ENCODE measurements at regions not wholly inside any gene's neighbourhood (a gene's known extent, or its start where the extent isn't known, plus 50 kb on each side); places are given as distances from the start of the nearest gene placed in this dataset.
A peak's percentile ranks its signal among the peaks of the same experiment; 100 is the strongest.

GRCh38 chr6:22499815-22500214 is 69.6 kb upstream of the HDGFL1 start:
- H3K9me2 ChIP-seq = no peaks in the 10 kb centered on the region
- no peaks in the 10 kb centered on the region for H3F3A ChIP-seq (replicated peaks; ENCODE audit: insufficient read depth)
- peak; percentile 60; the same call in 1 of the 2 replicates for TF ChIP-seq TEAD4 (IDR thresholded peaks at IDR 0.05; ENCODE audit: borderline replicate concordance, insufficient read depth)
- TF ChIP-seq SIN3A (IDR thresholded peaks at IDR 0.05; ENCODE audit: borderline replicate concordance, low read depth, low read length) = no peak
- peak; percentile 90 for TF ChIP-seq RCOR1 (IDR thresholded peaks at IDR 0.05; ENCODE audit: low read length)
- TF ChIP-seq NRF1 (IDR thresholded peaks at IDR 0.05; ENCODE audit: low read depth, low read length) = no peak
- TF ChIP-seq RAD21 (IDR thresholded peaks at IDR 0.05; ENCODE audit: low read length) = peak; percentile 56
- peak; percentile 96 for TF ChIP-seq GATA2 (CRISPR knock-in tag; IDR thresholded peaks at IDR 0.05)
- no peak for TF ChIP-seq MXI1 (IDR thresholded peaks at IDR 0.05; ENCODE audit: low read depth, low read length)
- 0 out of 2 replicates have a peak, but pooled peaks have one; percentile 26 for TF ChIP-seq NFIC (IDR thresholded peaks at IDR 0.05; ENCODE audit: borderline replicate concordance)
- TF ChIP-seq SMC3 (IDR thresholded peaks at IDR 0.05; ENCODE audit: low read depth, low read length) = no peak
- TF ChIP-seq ELF1 (IDR thresholded peaks at IDR 0.05) = no peak
- no peak for TF ChIP-seq USF2 (IDR thresholded peaks at IDR 0.05; ENCODE audit: borderline replicate concordance, low read depth, low read length)
- peak; percentile 77 for TF ChIP-seq TCF12 (IDR thresholded peaks at IDR 0.05)
- peak; percentile 78 for TF ChIP-seq CHD2 (IDR thresholded peaks at IDR 0.05; ENCODE audit: low read length, partially characterized antibody)
- TF ChIP-seq POLR2AphosphoS5 (IDR thresholded peaks at IDR 0.05; ENCODE audit: low read depth, low read length) = peak; percentile 42; the same call in 1 of the 2 replicates
- peak; percentile 16 to 96; a peak in 2 of 4 replicates for TF ChIP-seq EP300 (IDR thresholded peaks at IDR 0.05; ENCODE audit: borderline replicate concordance in 1 of 2, low read depth in 1 of 2, low read length in 1 of 2)
- TF ChIP-seq MEF2A (IDR thresholded peaks at IDR 0.05; ENCODE audit: borderline replicate concordance, low read depth) = no peak
- TF ChIP-seq FOXJ3 (CRISPR knock-in tag; IDR thresholded peaks at IDR 0.05) = peak; percentile 85
- no peak for TF ChIP-seq JUND (IDR thresholded peaks at IDR 0.05)
- POLR2A ChIA-PET = interaction anchor here (0.6 to 1.6 kb wide), 2 partner anchors 353 to 1112 kb away, joined by 3 read pairs; no protein-coding TSS in a partner anchor
- no peaks in the 10 kb centered on the region for H3K9me3 ChIP-seq
- H3K27me3 ChIP-seq (ENCODE audit: insufficient read depth) = no peaks in the 10 kb centered on the region
- H3K4me3 ChIP-seq (ENCODE audit: low read depth in 2 of 2, low read length in 1 of 2) = no peak overlapping the region
- no peak overlapping the region for H3K9ac ChIP-seq
- peak overlapping the region in 1 of 2 experiments; percentile 99; a peak in 3 of 4 replicates for H3K27ac ChIP-seq (ENCODE audit: low read depth in 2 of 2, low read length in 1 of 2)
- peak; percentile 39 for DNase-seq
- no peaks in the 10 kb centered on the region for H3K36me3 ChIP-seq (replicated peaks in 1 of 2; ENCODE audit: control insufficient read depth in 1 of 2, insufficient read depth in 2 of 2, low read length in 1 of 2)
- peaks cover 0 to 10% of the 10 kb centered on the region in 2 experiments; a peak in 2 of 4 replicates for H3K4me1 ChIP-seq (ENCODE audit: control insufficient read depth in 1 of 2, insufficient read depth in 2 of 2, low read depth in 1 of 2, low read length in 1 of 2)
- no peaks in the 10 kb centered on the region for H3K79me2 ChIP-seq (ENCODE audit: insufficient read depth)
- CTCF ChIA-PET = no interaction called here
- no peak overlapping the region for H3K4me2 ChIP-seq
- no peaks in the 10 kb centered on the region for H4K20me1 ChIP-seq (ENCODE audit: insufficient read depth)
- H2AFZ ChIP-seq (ENCODE audit: low read depth) = no peak overlapping the region

- H3K27ac ChIP-seq (ENCODE audit: low read depth in 2 of 2, low read length in 1 of 2) = no peak overlapping the region
These were observed 62.9 kb upstream of the HDGFL1 start for GRCh38 chr6:22506496-22506895.

More at GRCh38 chr6:22506496-22506895, 62.9 kb upstream of the HDGFL1 start:
- Histone ChIP-seq H2AFZ (ENCODE audit: low read depth) (no peak overlapping the region), H3K27me3 (ENCODE audit: insufficient read depth) (no peaks in the 10 kb centered on the region), H3K9ac (no peak overlapping the region), H3K36me3 (replicated peaks in 1 of 2; ENCODE audit: control insufficient read depth in 1 of 2, insufficient read depth in 2 of 2, low read length in 1 of 2) (no peaks in the 10 kb centered on the region), H3K4me1 (ENCODE audit: control insufficient read depth in 1 of 2, insufficient read depth in 2 of 2, low read depth in 1 of 2, low read length in 1 of 2) (no peaks in the 10 kb centered on the region), H3K4me3 (ENCODE audit: low read depth in 2 of 2, low read length in 1 of 2) (no peak overlapping the region), H3K9me3 (no peaks in the 10 kb centered on the region), H3K9me2 (no peaks in the 10 kb centered on the region), H3F3A (replicated peaks; ENCODE audit: insufficient read depth) (no peaks in the 10 kb centered on the region), H3K4me2 (no peak overlapping the region), H4K20me1 (ENCODE audit: insufficient read depth) (no peaks in the 10 kb centered on the region), H3K79me2 (ENCODE audit: insufficient read depth) (no peaks in the 10 kb centered on the region)
- ChIA-PET POLR2A (no interaction called here), CTCF (interaction anchor here (1.1 to 1.5 kb wide), 2 partner anchors 33 to 52 kb away, joined by 3 read pairs; no protein-coding TSS in a partner anchor)
- TF ChIP-seq RCOR1 (IDR thresholded peaks at IDR 0.05; ENCODE audit: low read length) (no peak), FOXM1 (IDR thresholded peaks at IDR 0.05; ENCODE audit: low read depth) (no peak), SMC3 (IDR thresholded peaks at IDR 0.05; ENCODE audit: low read depth, low read length) (no peak), NFIC (IDR thresholded peaks at IDR 0.05; ENCODE audit: borderline replicate concordance) (no peak), EP300 (IDR thresholded peaks at IDR 0.05; ENCODE audit: borderline replicate concordance in 1 of 2, low read depth in 1 of 2, low read length in 1 of 2) (no peak)
- WGBS (ENCODE audit: low lambda C conversion rate) = 77% methylated on average over 8 of the region's 8 CpGs
- no peak for DNase-seq
